Endothelial cell of umbilical vein (primary cell): ENCODE measurements at regions not wholly inside any gene's neighbourhood (a gene's known extent, or its start where the extent isn't known, plus 50 kb on each side); places are given as distances from the start of the nearest gene placed in this dataset.

Experiments used
- EZH2 ChIP-seq: IDR thresholded peaks from 2 replicates; pipeline ENCODE4 v1.6.1; 2012; ENCODE audit warnings: borderline replicate concordance, low read depth, mild to moderate bottlenecking, moderate library complexity, low read length, inconsistent platforms; ENCODE audit not compliant: severe bottlenecking
- JUN ChIP-seq: IDR thresholded peaks from 2 replicates; pipeline ENCODE4 v1.6.1; 2011; ENCODE audit warnings: borderline replicate concordance, low read depth; ENCODE audit not compliant: insufficient read length, insufficient read depth
- MYC ChIP-seq: IDR thresholded peaks from one replicate; pipeline ENCODE4 v1.6.1; 2011; ENCODE audit warnings: mild to moderate bottlenecking, low read depth, low read length
- POLR2A ChIP-seq: IDR thresholded peaks from 2 replicates; pipeline ENCODE4 v1.6.1; 2012; ENCODE audit warnings: low read depth, mild to moderate bottlenecking, control low read depth, low read length
- POLR2AphosphoS5 ChIP-seq: IDR thresholded peaks from 2 replicates; pipeline ENCODE4 v1.6.1; 2012; ENCODE audit warnings: low read depth, mild to moderate bottlenecking, control low read depth, low read length, moderate library complexity; ENCODE audit not compliant: insufficient read depth
- TF ChIP-seq, protein P1 (sequence below), 2 donors: IDR thresholded peaks; 1 replicate in 1 of 2; 2 replicates in 1 of 2; pipeline ENCODE4 v1.5.1; 2011; ENCODE audit warnings: low read length in 2 of 2, mild to moderate bottlenecking in 2 of 2, moderate library complexity in 2 of 2, control low read depth in 1 of 2, inconsistent platforms in 1 of 2, low read depth in 1 of 2; ENCODE audit not compliant: insufficient read depth in 1 of 2; ENCODE audit errors: extremely low read depth in 1 of 2
- TF ChIP-seq, protein P2 (sequence below): IDR thresholded peaks from 2 replicates; pipeline ENCODE4 v1.6.1; 2011; ENCODE audit not compliant: insufficient read depth, insufficient read length

DNA sequence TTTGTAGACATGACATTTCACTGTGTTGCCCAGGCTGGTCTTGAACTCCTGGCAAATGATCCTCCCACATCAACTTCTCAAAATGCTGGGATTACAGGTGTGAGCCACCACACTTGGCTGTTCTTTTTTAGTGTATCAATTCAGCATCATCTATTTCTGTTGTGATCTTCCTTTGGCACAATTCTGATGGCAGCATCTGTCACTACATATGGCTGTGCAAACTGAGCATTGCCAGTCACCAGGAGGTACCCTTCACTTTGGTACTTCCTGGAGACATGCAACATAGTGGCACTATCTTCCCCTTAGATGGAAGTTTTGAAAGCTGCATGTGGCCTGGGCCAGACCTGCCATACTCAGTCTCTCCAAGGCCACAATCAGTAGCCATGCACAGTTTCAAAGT is 467.1 kb upstream of the TMPO start:
- TF ChIP-seq JUN, result no peak
- TF ChIP-seq, protein P1, sequence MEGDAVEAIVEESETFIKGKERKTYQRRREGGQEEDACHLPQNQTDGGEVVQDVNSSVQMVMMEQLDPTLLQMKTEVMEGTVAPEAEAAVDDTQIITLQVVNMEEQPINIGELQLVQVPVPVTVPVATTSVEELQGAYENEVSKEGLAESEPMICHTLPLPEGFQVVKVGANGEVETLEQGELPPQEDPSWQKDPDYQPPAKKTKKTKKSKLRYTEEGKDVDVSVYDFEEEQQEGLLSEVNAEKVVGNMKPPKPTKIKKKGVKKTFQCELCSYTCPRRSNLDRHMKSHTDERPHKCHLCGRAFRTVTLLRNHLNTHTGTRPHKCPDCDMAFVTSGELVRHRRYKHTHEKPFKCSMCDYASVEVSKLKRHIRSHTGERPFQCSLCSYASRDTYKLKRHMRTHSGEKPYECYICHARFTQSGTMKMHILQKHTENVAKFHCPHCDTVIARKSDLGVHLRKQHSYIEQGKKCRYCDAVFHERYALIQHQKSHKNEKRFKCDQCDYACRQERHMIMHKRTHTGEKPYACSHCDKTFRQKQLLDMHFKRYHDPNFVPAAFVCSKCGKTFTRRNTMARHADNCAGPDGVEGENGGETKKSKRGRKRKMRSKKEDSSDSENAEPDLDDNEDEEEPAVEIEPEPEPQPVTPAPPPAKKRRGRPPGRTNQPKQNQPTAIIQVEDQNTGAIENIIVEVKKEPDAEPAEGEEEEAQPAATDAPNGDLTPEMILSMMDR (IDR thresholded peaks at IDR 0.05; ENCODE audit: extremely low read depth in 1 of 2, insufficient read depth in 1 of 2, low read depth in 1 of 2, low read length in 2 of 2), result no peak
- TF ChIP-seq EZH2, result no peak
- TF ChIP-seq POLR2A, result no peak
- TF ChIP-seq POLR2AphosphoS5, result no peak
- TF ChIP-seq, protein P2, sequence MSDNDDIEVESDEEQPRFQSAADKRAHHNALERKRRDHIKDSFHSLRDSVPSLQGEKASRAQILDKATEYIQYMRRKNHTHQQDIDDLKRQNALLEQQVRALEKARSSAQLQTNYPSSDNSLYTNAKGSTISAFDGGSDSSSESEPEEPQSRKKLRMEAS, result no peak
- no peak for TF ChIP-seq MYC
